GM23338 (cell line): ENCODE measurements at regions not wholly inside any gene's neighbourhood (a gene's known extent, or its start where the extent isn't known, plus 50 kb on each side); places are given as distances from the start of the nearest gene placed in this dataset.

ENCODE experiments used
- ATAC-seq: fragments of 200-7000 bp; cut with Tn5 transposase; 3 replicates; pipeline ENCODE4 v1.9.1; 2020
- DNase-seq: peaks from one replicate; pipeline ENCODE4 v3.0.0-alpha.2; 2015; ENCODE audit warnings: low spot score
- H2AFZ ChIP-seq: fragments of 200-600 bp; sonication (generic); 2 replicates; pipeline ENCODE4 v1.8.0; 2016; ENCODE audit warnings: antibody characterized with exemption, mild to moderate bottlenecking, moderate library complexity
- H3F3A ChIP-seq: fragments of 200-600 bp; sonication (generic); replicated peaks from 2 replicates; pipeline ENCODE4 v1.8.0; 2017; ENCODE audit warnings: antibody characterized with exemption, mixed run types, low read depth
- H3K27ac ChIP-seq: fragments of 200-600 bp; sonication (generic); 2 replicates; pipeline ENCODE4 v1.6.1; 2016; ENCODE audit warnings: low read depth
- H3K27me3 ChIP-seq: fragments of 200-600 bp; sonication (generic); 2 replicates; pipeline ENCODE4 v1.8.0; 2016; ENCODE audit warnings: mild to moderate bottlenecking, mixed run types, moderate library complexity; ENCODE audit not compliant: insufficient read depth
- H3K36me3 ChIP-seq: fragments of 200-600 bp; sonication (generic); 2 replicates; pipeline ENCODE4 v1.8.0; 2016; ENCODE audit warnings: mild to moderate bottlenecking; ENCODE audit not compliant: insufficient read depth
- H3K4me1 ChIP-seq: fragments of 200-600 bp; sonication (generic); 2 replicates; pipeline ENCODE4 v1.8.0; 2016; ENCODE audit warnings: mild to moderate bottlenecking, moderate library complexity; ENCODE audit not compliant: insufficient read depth
- H3K4me2 ChIP-seq: fragments of 200-600 bp; sonication (generic); 2 replicates; pipeline ENCODE4 v1.7.1; 2017; ENCODE audit warnings: mixed run types
- H3K4me3 ChIP-seq: fragments of 200-600 bp; sonication (generic); 2 replicates; pipeline ENCODE4 v1.6.1; 2016; ENCODE audit warnings: mixed run types
- H3K79me2 ChIP-seq: fragments of 200-600 bp; sonication (generic); replicated peaks from 2 replicates; pipeline ENCODE4 v1.8.0; 2017; ENCODE audit warnings: mild to moderate bottlenecking; ENCODE audit not compliant: insufficient read depth
- H3K9me2 ChIP-seq: fragments of 200-600 bp; sonication (generic); 2 replicates; pipeline ENCODE4 v1.8.0; 2017; ENCODE audit not compliant: insufficient read depth
- H4K20me1 ChIP-seq: fragments of 200-600 bp; sonication (generic); replicated peaks from 2 replicates; pipeline ENCODE4 v1.8.0; 2017; ENCODE audit warnings: mild to moderate bottlenecking; ENCODE audit not compliant: insufficient read depth
- H3K27ac Mint-ChIP-seq: 2 replicates; pipeline ENCODE4 v1.8.0; 2020; ENCODE audit warnings: inconsistent platforms, mild to moderate bottlenecking, moderate library complexity, mixed read lengths
- H3K27me3 Mint-ChIP-seq: 3 replicates; pipeline ENCODE4 v1.8.0; 2022; ENCODE audit warnings: low read depth, mild to moderate bottlenecking, moderate library complexity, mixed read lengths, inconsistent platforms; ENCODE audit not compliant: insufficient read depth, poor library complexity
- H3K36me3 Mint-ChIP-seq: 3 replicates; pipeline ENCODE4 v1.8.0; 2021; ENCODE audit warnings: low read depth, mild to moderate bottlenecking, inconsistent platforms, moderate library complexity, mixed read lengths
- H3K4me1 Mint-ChIP-seq: 3 replicates; pipeline ENCODE4 v1.8.0; 2020; ENCODE audit warnings: mild to moderate bottlenecking, inconsistent platforms, mixed read lengths
- H3K4me3 Mint-ChIP-seq: 3 replicates; pipeline ENCODE4 v1.8.0; 2021; ENCODE audit warnings: moderate library complexity, mild to moderate bottlenecking, inconsistent platforms, mixed read lengths
- H3K9me3 Mint-ChIP-seq: 3 replicates; pipeline ENCODE4 v1.8.0; 2020; ENCODE audit warnings: moderate library complexity, mild to moderate bottlenecking, inconsistent platforms, mixed read lengths
- CREB1 ChIP-seq: fragments of 250-450 bp; sonication (Bioruptor Pico); IDR thresholded peaks from 2 replicates; pipeline ENCODE4 v1.5.0; 2020; ENCODE audit warnings: low read depth, mild to moderate bottlenecking, moderate library complexity
- CTCF ChIP-seq, 2 experiments: fragments of 200-600 bp in 1 of 2; sonication (generic) in 1 of 2; conservative IDR thresholded peaks; 2 replicates each; pipeline versions ENCODE4 v1.5.1 to v1.6.1; 2016 to 2017; ENCODE audit warnings: antibody characterized with exemption in 2 of 2, low read depth in 2 of 2, mild to moderate bottlenecking in 2 of 2, moderate library complexity in 1 of 2
- ETS1 ChIP-seq: IDR thresholded peaks from 2 replicates; pipeline ENCODE4 v1.6.1; 2016; ENCODE audit warnings: antibody characterized with exemption
- EZH2 ChIP-seq: fragments of 200-600 bp; sonication (generic); IDR thresholded peaks from one replicate; pipeline ENCODE4 v1.8.0; 2017; ENCODE audit warnings: antibody characterized with exemption, mild to moderate bottlenecking, low read depth; ENCODE audit not compliant: unreplicated experiment
- EZH2phosphoT487 ChIP-seq: fragments of 200-600 bp; sonication (generic); IDR thresholded peaks from one replicate; pipeline ENCODE4 v1.8.1; 2018; ENCODE audit warnings: antibody characterized with exemption; ENCODE audit not compliant: unreplicated experiment
- JUNB ChIP-seq: IDR thresholded peaks from one replicate; pipeline ENCODE4 v1.6.1; 2016; ENCODE audit warnings: antibody characterized with exemption; ENCODE audit not compliant: unreplicated experiment
- NANOG ChIP-seq: IDR thresholded peaks from 2 replicates; pipeline ENCODE4 v1.6.1; 2016; ENCODE audit warnings: antibody characterized with exemption, borderline replicate concordance
- POLR2AphosphoS5 ChIP-seq: IDR thresholded peaks from 2 replicates; pipeline ENCODE4 v1.6.1; 2016; ENCODE audit warnings: antibody characterized with exemption, low read depth
- REST ChIP-seq: IDR thresholded peaks from one replicate; pipeline ENCODE4 v1.6.1; 2018; ENCODE audit warnings: antibody characterized with exemption; ENCODE audit not compliant: unreplicated experiment
- STAT1 ChIP-seq: IDR thresholded peaks from one replicate; pipeline ENCODE4 v1.6.1; 2016; ENCODE audit warnings: antibody characterized with exemption; ENCODE audit not compliant: unreplicated experiment
- ZNF114 ChIP-seq: fragments of 250-450 bp; sonication (Bioruptor Pico); IDR thresholded peaks from 2 replicates; pipeline ENCODE4 v1.5.0; 2020; ENCODE audit warnings: mild to moderate bottlenecking, moderate library complexity
- ZNF331 ChIP-seq: fragments of 250-450 bp; sonication (Bioruptor Pico); IDR thresholded peaks from 2 replicates; pipeline ENCODE4 v1.5.0; 2020; ENCODE audit warnings: low read depth, mild to moderate bottlenecking, moderate library complexity
- ZNF462 ChIP-seq: fragments of 250-450 bp; sonication (Bioruptor Pico); IDR thresholded peaks from 2 replicates; pipeline ENCODE4 v1.5.0; 2020; ENCODE audit warnings: mild to moderate bottlenecking, moderate library complexity

- Histone ChIP-seq H3K4me2 (no peak overlapping the region), H2AFZ (0 out of 2 replicates have a peak overlapping the region, but pooled peaks have one; percentile 9), H3K27me3 (no peaks in the 10 kb centered on the region), H3K9me2 (peaks cover 19% of the 10 kb centered on the region; the same call in 1 of the 2 replicates), H3K4me1 (no peaks in the 10 kb centered on the region), H3K36me3 (no peaks in the 10 kb centered on the region), H3K4me3 (no peak overlapping the region), H3F3A (no peaks in the 10 kb centered on the region), H3K79me2 (no peaks in the 10 kb centered on the region), H4K20me1 (no peaks in the 10 kb centered on the region), H3K27ac (no peak overlapping the region)
- H3K9me3 Mint-ChIP-seq, result peaks cover under 1% of the 10 kb centered on the region; the same call in 2 of the 3 replicates
- H3K36me3 Mint-ChIP-seq, result peaks cover 4% of the 10 kb centered on the region; the same call in 1 of the 3 replicates
- no peak overlapping the region for H3K27ac Mint-ChIP-seq
- H3K27me3 Mint-ChIP-seq, result peaks cover 2% of the 10 kb centered on the region
- no peak for DNase-seq
- TF ChIP-seq ZNF114 (CRISPR knock-in tag) (no peak), CREB1 (CRISPR knock-in tag) (no peak), CTCF (conservative IDR thresholded peaks at IDR 0.05; ENCODE audit: low read depth in 2 of 2) (no peak), REST (no peak), ZNF331 (CRISPR knock-in tag) (no peak), POLR2AphosphoS5 (no peak), NANOG (no peak), EZH2 (no peak), ZNF462 (CRISPR knock-in tag) (no peak), ETS1 (no peak), JUNB (no peak), EZH2phosphoT487 (no peak), STAT1 (no peak)
- ATAC-seq, result peak; percentile 72
- H3K4me1 Mint-ChIP-seq, result no peaks in the 10 kb centered on the region; the same call in 2 of the 3 replicates
- H3K4me3 Mint-ChIP-seq, result no peak overlapping the region
Observed at GRCh38 chr5:96262105-96262504, 170.9 kb downstream of the PCSK1 start.
